SJSA1 (cell line): ENCODE measurements at regions not wholly inside any gene's neighbourhood (a gene's known extent, or its start where the extent isn't known, plus 50 kb on each side); places are given as distances from the start of the nearest gene placed in this dataset.

Source experiments
- DNase-seq, 2 experiments: peaks; one replicate each; pipeline ENCODE4 v3.0.0-alpha.2; 2015 to 2020; ENCODE audit warnings: low spot score in 2 of 2, low read depth in 1 of 2
- H3K27ac ChIP-seq: fragments of 250-450 bp; sonication (Bioruptor Pico); 2 replicates; pipeline ENCODE4 v1.5.1; 2020; ENCODE audit warnings: mild to moderate bottlenecking, moderate library complexity
- H3K27me3 ChIP-seq: fragments of 250-450 bp; sonication (Bioruptor Pico); replicated peaks from 2 replicates; pipeline ENCODE4 v1.5.1; 2020; ENCODE audit warnings: mild to moderate bottlenecking, moderate library complexity
- H3K36me3 ChIP-seq: fragments of 250-450 bp; sonication (Bioruptor Pico); 2 replicates; pipeline ENCODE4 v1.5.1; 2020; ENCODE audit warnings: mild to moderate bottlenecking
- H3K4me1 ChIP-seq: fragments of 250-450 bp; sonication (Bioruptor Pico); replicated peaks from 2 replicates; pipeline ENCODE4 v1.6.1; 2021; ENCODE audit warnings: mild to moderate bottlenecking
- H3K4me3 ChIP-seq: fragments of 250-450 bp; sonication (Bioruptor Pico); 2 replicates; pipeline ENCODE4 v1.5.1; 2020; ENCODE audit warnings: mild to moderate bottlenecking
- H3K9me3 ChIP-seq: fragments of 250-450 bp; sonication (Bioruptor Pico); replicated peaks from 2 replicates; pipeline ENCODE4 v1.5.1; 2020; ENCODE audit warnings: mild to moderate bottlenecking

DNA sequence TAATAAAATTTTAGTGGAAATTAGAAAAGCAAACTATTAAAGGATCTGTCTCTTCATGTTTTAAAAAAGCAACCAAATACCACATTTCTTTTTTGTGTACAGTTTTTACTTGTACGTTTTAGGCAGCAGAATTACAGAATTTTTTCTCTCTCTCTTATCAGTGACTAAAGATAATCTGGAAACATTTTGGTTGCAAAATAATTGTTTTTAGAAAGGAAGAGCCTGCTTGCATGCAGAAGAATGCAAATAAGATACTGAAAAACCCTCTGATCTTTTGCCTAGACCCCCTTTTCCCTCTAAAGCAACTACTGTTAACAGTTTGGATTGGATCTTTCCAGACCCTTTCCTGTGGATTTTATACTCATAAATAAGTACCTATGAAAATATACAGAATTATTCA lies 75.9 kb upstream of the SGCD start:
- Histone ChIP-seq H3K4me1 (no peaks in the 10 kb centered on the region), H3K4me3 (no peak overlapping the region), H3K27ac (no peak overlapping the region), H3K27me3 (no peaks in the 10 kb centered on the region), H3K9me3 (0 out of 2 replicates have a peak, but pooled peaks cover 13% of the 10 kb centered on the region), H3K36me3 (no peaks in the 10 kb centered on the region)
- no peak for DNase-seq

DNA sequence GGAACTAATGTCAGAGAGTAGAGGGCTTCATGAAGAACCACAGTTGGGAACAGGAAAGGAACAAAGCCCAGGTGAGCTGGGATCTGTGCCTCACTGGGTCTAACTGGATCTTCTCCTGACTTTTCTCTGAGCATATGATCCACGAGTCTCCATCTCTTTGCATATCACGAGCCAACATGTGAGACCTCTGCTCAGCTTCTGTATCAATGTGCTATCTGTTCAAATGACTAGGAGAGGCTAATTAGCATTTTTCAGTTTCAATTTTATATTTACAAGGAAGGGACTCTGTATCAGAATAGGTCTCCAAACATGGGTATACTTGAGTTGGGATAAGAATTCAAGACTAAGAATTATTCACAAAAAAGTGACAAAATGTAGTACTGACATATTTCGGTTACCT lies 73.8 kb upstream of the SGCD start:
- Histone ChIP-seq H3K36me3 (no peaks in the 10 kb centered on the region), H3K9me3 (0 out of 2 replicates have a peak, but pooled peaks cover 6% of the 10 kb centered on the region), H3K27ac (no peak overlapping the region), H3K4me3 (no peak overlapping the region), H3K27me3 (no peaks in the 10 kb centered on the region), H3K4me1 (no peaks in the 10 kb centered on the region)
- DNase-seq: no peak

DNA sequence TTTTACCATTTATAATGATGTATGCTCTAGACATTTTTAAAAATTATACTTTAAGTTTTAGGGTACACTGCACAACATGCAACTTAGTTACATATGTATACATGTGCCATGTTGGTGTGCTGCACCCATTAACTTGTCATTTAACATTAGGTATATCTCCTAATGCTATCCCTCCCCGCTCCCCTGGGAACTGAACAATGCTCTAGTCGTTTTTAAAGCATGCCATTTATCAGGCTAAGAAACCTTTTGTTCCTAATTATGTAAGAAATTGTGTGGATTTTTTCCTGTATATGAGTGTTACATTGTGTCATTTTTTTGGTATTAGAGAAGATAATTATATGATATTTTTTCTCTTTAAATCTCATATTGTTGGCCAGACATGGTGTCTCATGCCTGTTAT lies 72.8 kb upstream of the SGCD start:
- no peak for DNase-seq
- H3K36me3 ChIP-seq: no peaks in the 10 kb centered on the region
- no peak overlapping the region for H3K27ac ChIP-seq
- H3K4me1 ChIP-seq: no peaks in the 10 kb centered on the region
- H3K4me3 ChIP-seq: no peak overlapping the region
- H3K27me3 ChIP-seq: no peaks in the 10 kb centered on the region
- no peaks in the 10 kb centered on the region for H3K9me3 ChIP-seq

DNA sequence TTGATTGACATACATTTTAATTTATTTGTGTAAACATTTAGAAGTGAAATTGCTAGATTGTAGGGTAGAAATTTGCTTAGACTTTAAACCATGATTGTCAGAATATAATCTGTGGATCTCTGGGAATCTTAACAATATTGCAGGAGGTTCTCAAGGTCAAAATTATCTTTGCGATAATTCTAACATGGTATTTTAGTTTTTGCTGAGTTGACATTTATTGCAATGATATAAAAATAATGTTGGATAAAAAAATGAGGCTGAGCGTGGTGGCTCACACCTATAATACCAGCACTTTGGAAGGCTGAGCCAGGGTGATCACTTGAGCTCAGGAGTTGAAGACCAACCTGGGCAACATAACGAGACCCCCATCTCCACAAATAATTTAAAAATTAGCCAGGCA lies 70.3 kb upstream of the SGCD start:
- no peak overlapping the region for H3K4me3 ChIP-seq
- H3K36me3 ChIP-seq: no peaks in the 10 kb centered on the region
- H3K4me1 ChIP-seq: no peaks in the 10 kb centered on the region
- H3K27ac ChIP-seq: no peak overlapping the region
- H3K27me3 ChIP-seq: no peaks in the 10 kb centered on the region
- H3K9me3 ChIP-seq: no peaks in the 10 kb centered on the region
- DNase-seq: no peak

DNA sequence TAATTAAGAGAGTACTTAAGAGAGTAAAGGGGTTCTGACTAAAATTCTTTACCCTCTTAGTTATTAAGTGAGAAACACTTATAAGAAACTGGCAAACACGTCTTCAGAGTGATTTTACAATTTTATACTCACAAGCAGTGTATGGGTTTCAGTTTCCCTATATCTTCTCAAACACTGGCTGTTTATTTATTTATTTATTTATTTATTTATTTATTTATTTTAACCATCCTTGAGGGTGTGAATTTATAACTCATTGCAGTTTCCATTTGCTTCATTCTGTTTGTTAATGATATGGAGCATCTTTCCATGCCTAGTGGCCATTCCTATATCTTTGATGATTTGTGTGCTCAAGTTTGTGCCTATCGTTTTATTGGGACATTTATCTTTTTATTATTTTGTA lies 68.0 kb upstream of the SGCD start:
- no peak overlapping the region for H3K4me3 ChIP-seq
- DNase-seq: no peak
- no peaks in the 10 kb centered on the region for H3K4me1 ChIP-seq
- H3K27ac ChIP-seq: no peak overlapping the region
- no peaks in the 10 kb centered on the region for H3K9me3 ChIP-seq
- H3K36me3 ChIP-seq: no peaks in the 10 kb centered on the region
- no peaks in the 10 kb centered on the region for H3K27me3 ChIP-seq

DNA sequence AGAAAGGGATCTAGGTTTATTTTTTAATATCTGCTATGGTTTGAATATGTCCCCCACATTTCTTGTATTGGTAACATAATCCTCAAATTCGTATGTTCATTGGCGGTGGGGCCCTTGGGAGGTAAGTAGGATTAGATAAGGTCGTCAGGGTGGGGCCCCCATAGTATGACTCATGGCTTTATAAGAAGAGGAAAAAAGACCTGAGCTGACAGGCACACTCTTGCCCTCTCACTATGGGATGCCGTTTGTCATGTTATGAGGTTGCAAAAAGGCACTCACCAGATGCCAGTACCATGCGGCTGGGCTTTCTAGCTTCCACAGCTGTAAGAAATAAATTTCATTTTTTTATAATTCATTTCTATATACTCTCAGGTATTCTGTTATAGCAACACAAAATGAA lies 67.3 kb upstream of the SGCD start:
- no peak for DNase-seq
- Histone ChIP-seq H3K4me1 (no peaks in the 10 kb centered on the region), H3K9me3 (0 out of 2 replicates have a peak, but pooled peaks cover under 1% of the 10 kb centered on the region), H3K4me3 (no peak overlapping the region), H3K27me3 (no peaks in the 10 kb centered on the region), H3K27ac (no peak overlapping the region), H3K36me3 (no peaks in the 10 kb centered on the region)

DNA sequence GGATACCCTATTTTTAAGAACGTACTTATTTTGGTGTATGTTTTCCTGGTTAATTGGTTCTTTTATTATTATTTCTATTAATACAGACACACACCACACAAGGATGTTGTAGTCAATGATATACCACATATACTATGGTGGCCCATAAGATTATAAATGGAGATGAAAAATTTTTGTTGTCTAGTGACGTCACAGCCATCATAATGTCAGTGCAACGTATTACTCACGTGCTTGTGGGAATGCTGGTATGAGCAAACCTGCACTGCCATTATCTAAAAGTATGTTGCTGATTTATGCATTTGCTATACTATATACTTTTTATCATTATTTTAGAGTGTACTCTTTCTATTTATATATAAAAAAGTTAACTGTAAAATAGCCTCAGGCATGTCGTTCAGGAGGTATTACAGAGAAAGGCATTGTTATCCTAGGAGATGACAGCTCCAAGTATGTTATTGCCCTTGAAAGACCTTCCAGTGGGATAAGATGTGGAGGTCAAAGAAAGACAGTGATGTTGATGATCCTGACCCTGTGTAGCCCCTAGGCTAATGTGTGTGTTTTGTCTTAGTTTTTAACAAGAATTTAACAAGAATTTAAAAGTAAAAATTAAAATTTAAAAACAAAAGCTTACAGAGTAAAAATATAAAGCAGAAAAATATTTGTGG lies 65.6 kb upstream of the SGCD start:
- Histone ChIP-seq H3K27ac (no peak overlapping the region), H3K4me3 (no peak overlapping the region), H3K9me3 (peaks cover 4% of the 10 kb centered on the region; the same call in 1 of the 2 replicates), H3K4me1 (no peaks in the 10 kb centered on the region), H3K36me3 (no peaks in the 10 kb centered on the region), H3K27me3 (no peaks in the 10 kb centered on the region)
- no peak for DNase-seq

DNA sequence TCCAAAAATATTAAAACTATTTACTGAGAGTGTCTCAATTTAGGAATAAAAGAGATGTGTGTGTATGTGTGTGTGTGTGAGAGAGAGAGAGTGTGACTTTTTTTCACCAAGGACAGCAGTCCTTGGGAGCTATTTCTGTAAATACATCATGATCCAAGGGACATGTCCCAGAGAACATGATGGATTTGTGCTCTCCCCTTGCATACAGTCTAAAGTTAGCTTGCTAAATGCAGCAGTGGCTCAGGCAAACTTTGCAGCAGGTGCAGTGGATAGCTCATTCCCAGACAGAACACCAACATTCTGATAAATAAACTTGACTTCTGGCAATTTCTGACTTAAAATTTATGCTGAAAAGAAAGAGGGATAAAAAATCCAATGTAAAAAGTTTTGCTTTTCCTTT lies 55.4 kb upstream of the SGCD start:
- H3K27ac ChIP-seq: no peak overlapping the region
- no peak overlapping the region for H3K4me3 ChIP-seq
- no peak for DNase-seq
- H3K36me3 ChIP-seq: no peaks in the 10 kb centered on the region
- H3K4me1 ChIP-seq: no peaks in the 10 kb centered on the region
- H3K27me3 ChIP-seq: no peaks in the 10 kb centered on the region
- peaks cover 10% of the 10 kb centered on the region; the same call in 1 of the 2 replicates for H3K9me3 ChIP-seq

DNA sequence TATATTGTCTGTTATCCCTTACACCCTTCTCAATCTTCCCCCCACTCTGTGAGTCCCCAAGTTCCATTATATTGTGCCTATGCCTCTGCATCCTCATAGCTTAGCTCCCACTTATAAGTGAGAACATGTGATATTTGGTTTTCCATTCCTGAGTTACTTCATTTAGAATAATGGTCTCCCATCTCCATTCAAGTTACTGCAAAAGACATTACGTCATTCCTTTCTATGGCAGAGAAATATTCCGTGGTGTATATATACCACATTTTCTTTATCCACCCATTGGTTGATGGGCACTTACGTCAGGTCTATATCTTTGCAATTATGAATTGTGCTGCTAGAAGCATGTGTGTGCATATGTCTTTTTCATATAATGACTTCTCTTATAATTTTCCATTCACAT lies 54.8 kb upstream of the SGCD start:
- peaks cover 10% of the 10 kb centered on the region; the same call in 1 of the 2 replicates for H3K9me3 ChIP-seq
- DNase-seq: no peak
- no peaks in the 10 kb centered on the region for H3K36me3 ChIP-seq
- H3K27ac ChIP-seq: no peak overlapping the region
- no peaks in the 10 kb centered on the region for H3K4me1 ChIP-seq
- H3K4me3 ChIP-seq: no peak overlapping the region
- H3K27me3 ChIP-seq: no peaks in the 10 kb centered on the region

DNA sequence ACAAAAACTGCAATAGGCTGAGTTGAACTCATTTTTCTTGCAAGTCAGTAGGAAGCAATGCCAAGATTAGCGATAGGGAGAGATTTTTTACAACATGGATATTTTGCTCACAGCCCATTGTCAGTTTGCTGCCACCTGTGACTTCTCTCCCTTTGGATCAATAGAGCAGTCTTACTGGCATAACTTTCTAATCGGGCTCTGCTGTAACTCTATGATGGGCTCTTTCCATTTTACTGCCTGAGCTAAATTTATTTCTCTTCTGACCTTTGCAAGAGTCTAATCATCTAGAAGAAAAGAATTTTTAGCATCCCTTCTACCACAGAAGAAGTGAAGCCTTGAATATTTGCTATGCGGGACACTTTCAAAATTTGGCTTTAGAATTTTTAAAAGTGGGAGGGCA lies 53.6 kb upstream of the SGCD start:
- Histone ChIP-seq H3K4me1 (no peaks in the 10 kb centered on the region), H3K27ac (no peak overlapping the region), H3K9me3 (peaks cover 15% of the 10 kb centered on the region; the same call in 1 of the 2 replicates), H3K27me3 (no peaks in the 10 kb centered on the region), H3K36me3 (no peaks in the 10 kb centered on the region), H3K4me3 (no peak overlapping the region)
- no peak for DNase-seq

DNA sequence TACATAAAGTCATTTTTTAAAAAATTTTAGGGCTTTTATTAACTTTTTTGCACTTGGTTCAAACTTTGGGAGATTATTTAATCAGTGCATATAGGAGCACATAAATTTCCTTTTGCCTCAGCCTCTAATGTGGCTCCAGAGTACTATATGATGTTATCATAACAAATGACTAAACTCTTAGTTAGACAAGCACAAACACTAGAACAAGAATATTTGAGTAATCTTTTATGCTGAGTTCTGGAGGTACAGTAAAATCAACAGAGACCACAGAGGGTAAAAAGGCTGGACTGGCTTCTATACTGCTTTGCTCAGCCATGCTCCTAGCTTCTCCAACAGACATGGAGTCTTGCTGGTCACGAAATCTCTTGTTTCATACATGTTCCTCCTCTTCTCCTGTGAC lies 52.5 kb upstream of the SGCD start:
- Histone ChIP-seq H3K36me3 (no peaks in the 10 kb centered on the region), H3K27ac (no peak overlapping the region), H3K27me3 (no peaks in the 10 kb centered on the region), H3K9me3 (peaks cover 15% of the 10 kb centered on the region; the same call in 1 of the 2 replicates), H3K4me1 (no peaks in the 10 kb centered on the region), H3K4me3 (no peak overlapping the region)
- DNase-seq: no peak
